DND-41 (cell line): ENCODE measurements at regions not wholly inside any gene's neighbourhood (a gene's known extent, or its start where the extent isn't known, plus 50 kb on each side); places are given as distances from the start of the nearest gene placed in this dataset.

Source experiments
- ATAC-seq: fragments of 200-7000 bp; cut with Tn5 transposase; 3 replicates; pipeline ENCODE4 v1.9.1; 2021; ENCODE audit warnings: low read depth; ENCODE audit not compliant: insufficient read depth
- DNase-seq: peaks from one replicate; pipeline ENCODE4 v3.0.0-alpha.2; 2020
- H2AFZ ChIP-seq: 2 replicates; pipeline ENCODE4 v1.6.0; 2012; ENCODE audit warnings: low read depth, low read length
- H3K27ac ChIP-seq: 2 replicates; pipeline ENCODE4 v1.5.1; 2012; ENCODE audit warnings: low read length, inconsistent platforms
- H3K27me3 ChIP-seq: fragments of 200-600 bp; sonication (generic); 2 replicates; pipeline ENCODE4 v1.6.0; 2012; ENCODE audit warnings: low read length, mild to moderate bottlenecking, inconsistent platforms; ENCODE audit not compliant: insufficient read depth, poor library complexity
- H3K36me3 ChIP-seq: 2 replicates; pipeline ENCODE4 v1.5.1; 2012; ENCODE audit warnings: low read length, inconsistent platforms; ENCODE audit not compliant: insufficient read depth
- H3K4me1 ChIP-seq: 2 replicates; pipeline ENCODE4 v1.5.1; 2012; ENCODE audit warnings: mild to moderate bottlenecking, low read length; ENCODE audit not compliant: insufficient read depth
- H3K4me2 ChIP-seq: 2 replicates; pipeline ENCODE4 v1.6.0; 2012; ENCODE audit warnings: mild to moderate bottlenecking, moderate library complexity, low read length, inconsistent platforms; ENCODE audit not compliant: insufficient read depth
- H3K4me3 ChIP-seq, 2 experiments: fragments of 200-600 bp in 1 of 2; shearing (Covaris generic) in 1 of 2; 2 replicates each; pipeline ENCODE4 v1.5.1; 2012 to 2016; ENCODE audit warnings: inconsistent platforms in 2 of 2, low read length in 2 of 2, mild to moderate bottlenecking in 2 of 2, low read depth in 1 of 2, moderate library complexity in 1 of 2
- H3K79me2 ChIP-seq: 2 replicates; pipeline ENCODE4 v1.6.0; 2012; ENCODE audit warnings: low read length, inconsistent platforms; ENCODE audit not compliant: insufficient read depth
- H3K9ac ChIP-seq: 2 replicates; pipeline ENCODE4 v1.6.0; 2012; ENCODE audit warnings: low read depth, mild to moderate bottlenecking, inconsistent platforms, low read length, moderate library complexity
- H3K9me3 ChIP-seq: 2 replicates; pipeline ENCODE4 v1.5.1; 2012; ENCODE audit warnings: low read length, moderate library complexity, mild to moderate bottlenecking, inconsistent platforms; ENCODE audit not compliant: insufficient read depth, severe bottlenecking
- H4K20me1 ChIP-seq: 2 replicates; pipeline ENCODE4 v1.6.0; 2012; ENCODE audit warnings: low read length; ENCODE audit not compliant: insufficient read depth
- CTCF ChIP-seq: IDR thresholded peaks from 2 replicates; pipeline ENCODE4 v1.5.1; 2012; ENCODE audit warnings: borderline replicate concordance, low read length, moderate library complexity, mild to moderate bottlenecking; ENCODE audit not compliant: poor library complexity, severe bottlenecking; ENCODE audit errors: extremely low read depth
- EZH2 ChIP-seq: IDR thresholded peaks from 3 replicates; pipeline ENCODE4 v1.6.1; 2012; ENCODE audit warnings: borderline replicate concordance, low read depth, mild to moderate bottlenecking, moderate library complexity, low read length, inconsistent platforms; ENCODE audit not compliant: severe bottlenecking

- ATAC-seq (no peak), DNase-seq (no peak)
- Histone ChIP-seq H3K4me2 (no peak overlapping the region), H2AFZ (no peak overlapping the region), H3K27me3 (no peaks in the 10 kb centered on the region), H3K4me1 (no peaks in the 10 kb centered on the region), H3K36me3 (no peaks in the 10 kb centered on the region), H3K79me2 (no peaks in the 10 kb centered on the region), H3K4me3 (no peak overlapping the region), H3K27ac (no peak overlapping the region), H3K9ac (no peak overlapping the region), H3K9me3 (no peaks in the 10 kb centered on the region), H4K20me1 (no peaks in the 10 kb centered on the region)
- TF ChIP-seq CTCF, result no peak
- no peak for TF ChIP-seq EZH2
Measured at GRCh38 chr2:118622108-118622507, 225.3 kb downstream of the EN1 start.

GRCh38 chr2:118618279-118618678 lies 229.2 kb downstream of the EN1 start:
- Histone ChIP-seq H3K9me3 (no peaks in the 10 kb centered on the region), H3K4me2 (no peak overlapping the region)
- ATAC-seq, result no peak

GRCh38 chr2:118616432-118616831 lies 231.0 kb downstream of the EN1 start:
- ATAC-seq (no peak), DNase-seq (no peak)
- H3K36me3 ChIP-seq, result no peaks in the 10 kb centered on the region
- H3K9me3 ChIP-seq, result no peaks in the 10 kb centered on the region
- TF ChIP-seq CTCF (no peak), EZH2 (no peak)
- H3K27ac ChIP-seq, result no peak overlapping the region
- no peak overlapping the region for H3K4me2 ChIP-seq
- no peaks in the 10 kb centered on the region for H4K20me1 ChIP-seq
- no peak overlapping the region for H3K4me3 ChIP-seq
- H3K9ac ChIP-seq, result no peak overlapping the region
- no peaks in the 10 kb centered on the region for H3K27me3 ChIP-seq
- no peaks in the 10 kb centered on the region for H3K79me2 ChIP-seq
- no peak overlapping the region for H2AFZ ChIP-seq
- no peaks in the 10 kb centered on the region for H3K4me1 ChIP-seq

More at GRCh38 chr2:118618279-118618678, 229.2 kb downstream of the EN1 start:
- H3K27ac ChIP-seq, result no peak overlapping the region
- no peaks in the 10 kb centered on the region for H3K4me1 ChIP-seq
- no peaks in the 10 kb centered on the region for H3K79me2 ChIP-seq
- H3K27me3 ChIP-seq, result no peaks in the 10 kb centered on the region
- H3K36me3 ChIP-seq, result no peaks in the 10 kb centered on the region
- no peak overlapping the region for H2AFZ ChIP-seq
- no peak for DNase-seq
- no peak overlapping the region for H3K9ac ChIP-seq
- TF ChIP-seq CTCF, result no peak
- TF ChIP-seq EZH2, result no peak
- no peaks in the 10 kb centered on the region for H4K20me1 ChIP-seq
- H3K4me3 ChIP-seq, result no peak overlapping the region

- Histone ChIP-seq H3K4me1 (no peaks in the 10 kb centered on the region), H3K9ac (no peak overlapping the region), H3K4me3 (no peak overlapping the region), H3K27me3 (no peaks in the 10 kb centered on the region), H3K27ac (no peak overlapping the region), H3K79me2 (no peaks in the 10 kb centered on the region), H3K4me2 (no peak overlapping the region), H2AFZ (no peak overlapping the region), H3K9me3 (no peaks in the 10 kb centered on the region), H4K20me1 (no peaks in the 10 kb centered on the region), H3K36me3 (no peaks in the 10 kb centered on the region)
- ATAC-seq, result no peak
- TF ChIP-seq CTCF, result no peak
- TF ChIP-seq EZH2, result no peak
- DNase-seq, result no peak
Measured at GRCh38 chr2:118614841-118615271, 232.6 kb downstream of the EN1 start.
